SK-N-SH (cell line): ENCODE measurements at regions not wholly inside any gene's neighbourhood (a gene's known extent, or its start where the extent isn't known, plus 50 kb on each side); places are given as distances from the start of the nearest gene placed in this dataset.

ENCODE experiments used
- CTCF ChIA-PET: fragments of 300-600, 350-600 bp; formaldehyde crosslinking; extraction: SDS; loops from one replicate; lab custom pipeline; 2021; lab: Yijun Ruan, JAX
- POLR2A ChIA-PET: fragments of 350-600 bp; sonication (Branson Sonifier 250); formaldehyde crosslinking; extraction: SDS; loops from one replicate; lab custom pipeline; 2020; ENCODE audit warnings: antibody characterized with exemption, inconsistent platforms; lab: Yijun Ruan, JAX
- DNase-seq: peaks from one replicate; pipeline ENCODE4 v3.0.0; 2012
- H2AFZ ChIP-seq: fragments of 200-600 bp; sonication (generic); 2 replicates; pipeline ENCODE4 v1.8.1; 2016; ENCODE audit warnings: antibody characterized with exemption, mild to moderate bottlenecking, low read depth
- H3F3A ChIP-seq: fragments of 200-600 bp; sonication (generic); replicated peaks from 2 replicates; pipeline ENCODE3; 2016; ENCODE audit warnings: antibody characterized with exemption, mild to moderate bottlenecking; ENCODE audit not compliant: insufficient read depth
- H3K27ac ChIP-seq, 2 experiments: fragments of 200-500 bp in 1 of 2; fragments of 200-600 bp in 1 of 2; sonication (Bioruptor generic) in 1 of 2; sonication (generic), shearing (Covaris generic) in 1 of 2; 2 replicates each; pipeline versions ENCODE4 v1.5.1 to v1.6.1; 2014 to 2016; ENCODE audit warnings: low read depth in 2 of 2, inconsistent platforms in 1 of 2, low read length in 1 of 2, mild to moderate bottlenecking in 1 of 2, mixed read lengths in 1 of 2
- H3K27me3 ChIP-seq: fragments of 200-600 bp; sonication (generic), shearing (Covaris generic); 2 replicates; pipeline ENCODE4 v1.6.1; 2016; ENCODE audit warnings: mixed run types; ENCODE audit not compliant: insufficient read depth
- H3K36me3 ChIP-seq, 2 experiments: fragments of 200-500 bp in 1 of 2; fragments of 200-600 bp in 1 of 2; sonication (Bioruptor generic) in 1 of 2; sonication (generic) in 1 of 2; replicated peaks in 1 of 2; 2 replicates each; pipeline versions ENCODE3 to v1.5.1; 2014 to 2016; ENCODE audit warnings: low read length in 1 of 2, mild to moderate bottlenecking in 1 of 2; ENCODE audit not compliant: insufficient read depth in 2 of 2, control insufficient read depth in 1 of 2
- H3K4me1 ChIP-seq, 2 experiments: fragments of 200-500 bp in 1 of 2; fragments of 200-600 bp in 1 of 2; sonication (Bioruptor generic) in 1 of 2; sonication (generic), shearing (Covaris generic) in 1 of 2; 2 replicates each; pipeline versions ENCODE4 v1.5.1 to v1.6.1; 2014 to 2016; ENCODE audit warnings: low read depth in 1 of 2, low read length in 1 of 2, mixed run types in 1 of 2; ENCODE audit not compliant: insufficient read depth in 2 of 2, control insufficient read depth in 1 of 2
- H3K4me2 ChIP-seq: fragments of 200-600 bp; sonication (generic), shearing (Covaris generic); 2 replicates; pipeline ENCODE4 v1.6.1; 2017; ENCODE audit warnings: mixed run types
- H3K4me3 ChIP-seq, 2 experiments: fragments of 200-500 bp in 1 of 2; fragments of 200-600 bp in 1 of 2; sonication (Bioruptor generic) in 1 of 2; sonication (generic), shearing (Covaris generic) in 1 of 2; 2 replicates each; pipeline versions ENCODE4 v1.5.1 to v1.8.1; 2014 to 2016; ENCODE audit warnings: low read depth in 2 of 2, inconsistent platforms in 1 of 2, low read length in 1 of 2, mild to moderate bottlenecking in 1 of 2, mixed read lengths in 1 of 2, moderate library complexity in 1 of 2
- H3K79me2 ChIP-seq: fragments of 200-600 bp; sonication (generic); 2 replicates; pipeline ENCODE4 v1.8.1; 2017; ENCODE audit warnings: mild to moderate bottlenecking; ENCODE audit not compliant: insufficient read depth
- H3K9ac ChIP-seq: fragments of 200-600 bp; sonication (generic); 2 replicates; pipeline ENCODE4 v1.6.1; 2017; ENCODE audit warnings: mixed run types
- H3K9me2 ChIP-seq: fragments of 200-600 bp; sonication (generic); 2 replicates; pipeline ENCODE4 v1.6.1; 2017; ENCODE audit warnings: mixed run types
- H3K9me3 ChIP-seq: fragments of 200-600 bp; sonication (generic); 2 replicates; pipeline ENCODE4 v1.6.1; 2017; ENCODE audit warnings: mixed run types, mild to moderate bottlenecking, moderate library complexity
- H4K20me1 ChIP-seq: fragments of 200-600 bp; sonication (generic); 2 replicates; pipeline ENCODE4 v1.6.1; 2017; ENCODE audit warnings: mild to moderate bottlenecking, mixed run types; ENCODE audit not compliant: insufficient read depth
- FOXM1 ChIP-seq: IDR thresholded peaks from 2 replicates; pipeline ENCODE4 v1.4.0; 2012; ENCODE audit warnings: low read depth, mild to moderate bottlenecking
- POLR2AphosphoS5 ChIP-seq: IDR thresholded peaks from 2 replicates; pipeline ENCODE4 v1.6.1; 2012; ENCODE audit warnings: low read depth, low read length
- RCOR1 ChIP-seq: fragments of 150-350 bp; IDR thresholded peaks from 2 replicates; pipeline ENCODE4 v1.6.1; 2017; ENCODE audit warnings: antibody characterized with exemption, low read length
- RFX5 ChIP-seq: IDR thresholded peaks from 2 replicates; pipeline ENCODE4 v1.6.1; 2012; ENCODE audit warnings: mild to moderate bottlenecking, improper control_type of control experiment, low read length
- RXRA ChIP-seq: IDR thresholded peaks from 2 replicates; pipeline ENCODE4 v1.4.0; 2012; ENCODE audit warnings: low read depth, mild to moderate bottlenecking, borderline replicate concordance
- TAF1 ChIP-seq: IDR thresholded peaks from 2 replicates; pipeline ENCODE4 v1.6.1; 2012; ENCODE audit warnings: low read depth, mild to moderate bottlenecking, low read length, moderate library complexity, borderline replicate concordance
- WGBS: methylation state at CpG from one replicate; pipeline ENCODE4 v1.1.6; 2017; ENCODE audit warnings: low lambda C conversion rate; 5-methylcytosine and 5-hydroxymethylcytosine counted together
- TF ChIP-seq, protein P1 (sequence below): IDR thresholded peaks from 2 replicates; pipeline ENCODE4 v1.4.0; 2012; ENCODE audit warnings: low read depth, borderline replicate concordance

DNA sequence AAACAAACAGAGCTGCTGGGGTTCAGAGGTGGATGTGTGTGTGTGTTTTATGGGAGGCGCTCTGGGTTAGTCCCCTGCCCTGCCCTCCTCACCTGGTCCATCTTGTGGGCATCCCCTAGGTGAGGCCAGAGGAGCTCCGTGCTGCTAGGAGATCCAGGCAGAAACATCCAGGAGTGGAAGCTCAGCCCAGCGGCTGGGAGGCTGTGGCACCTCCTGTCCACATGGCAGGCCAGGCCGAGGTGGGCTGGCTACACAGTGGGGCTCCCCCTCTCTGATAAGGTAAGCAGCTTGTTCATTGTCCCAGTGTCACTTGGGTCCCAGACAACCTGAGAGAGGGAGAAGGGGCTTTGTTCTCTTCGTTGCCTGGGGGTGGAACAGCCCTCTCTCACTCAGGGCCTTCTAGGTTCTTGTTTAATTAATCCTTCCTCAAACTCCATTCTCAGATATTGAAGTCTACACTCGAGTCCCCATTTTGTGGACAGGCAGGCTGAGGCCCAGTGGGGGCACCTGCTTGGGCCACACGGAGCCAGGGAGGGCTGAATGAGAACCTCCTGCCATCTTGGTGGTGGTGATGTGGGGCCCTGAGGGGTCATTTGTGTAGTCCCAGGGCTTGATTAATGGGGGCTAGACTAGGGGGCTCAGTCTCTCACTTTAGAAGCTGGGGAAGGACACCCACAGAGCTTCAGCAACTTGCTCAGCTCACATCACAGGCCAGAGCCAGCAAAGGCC lies 216.8 kb upstream of the GPR26 start:
- TF ChIP-seq TAF1: no peak
- TF ChIP-seq, protein P1, sequence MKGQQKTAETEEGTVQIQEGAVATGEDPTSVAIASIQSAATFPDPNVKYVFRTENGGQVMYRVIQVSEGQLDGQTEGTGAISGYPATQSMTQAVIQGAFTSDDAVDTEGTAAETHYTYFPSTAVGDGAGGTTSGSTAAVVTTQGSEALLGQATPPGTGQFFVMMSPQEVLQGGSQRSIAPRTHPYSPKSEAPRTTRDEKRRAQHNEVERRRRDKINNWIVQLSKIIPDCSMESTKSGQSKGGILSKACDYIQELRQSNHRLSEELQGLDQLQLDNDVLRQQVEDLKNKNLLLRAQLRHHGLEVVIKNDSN: no peak
- TF ChIP-seq, all 33 proteins: peak for 0
- no peaks in the 10 kb centered on the region for H3K27me3 ChIP-seq
- no peaks in the 10 kb centered on the region for H3K9me3 ChIP-seq
- CTCF ChIA-PET: interaction anchor here (0.6 to 1.2 kb wide), 2 partner anchors 10 to 20 kb away, joined by 3 read pairs; no protein-coding TSS in a partner anchor
- no peak overlapping the region for H3K9ac ChIP-seq
- no peak overlapping the region for H3K4me2 ChIP-seq
- no peaks in the 10 kb centered on the region for H3K9me2 ChIP-seq
- H2AFZ ChIP-seq: no peak overlapping the region
- H3K27ac ChIP-seq: no peak overlapping the region
- H3K4me3 ChIP-seq: no peak overlapping the region
- POLR2A ChIA-PET: no interaction called here
- no peaks in the 10 kb centered on the region for H3K79me2 ChIP-seq
- no peaks in the 10 kb centered on the region for H3F3A ChIP-seq
- WGBS: 16% methylated on average over 5 of the region's 7 CpGs
- H4K20me1 ChIP-seq: no peaks in the 10 kb centered on the region
- no peaks in the 10 kb centered on the region for H3K36me3 ChIP-seq
- no peak for DNase-seq
- H3K4me1 ChIP-seq: no peaks in the 10 kb centered on the region

DNA sequence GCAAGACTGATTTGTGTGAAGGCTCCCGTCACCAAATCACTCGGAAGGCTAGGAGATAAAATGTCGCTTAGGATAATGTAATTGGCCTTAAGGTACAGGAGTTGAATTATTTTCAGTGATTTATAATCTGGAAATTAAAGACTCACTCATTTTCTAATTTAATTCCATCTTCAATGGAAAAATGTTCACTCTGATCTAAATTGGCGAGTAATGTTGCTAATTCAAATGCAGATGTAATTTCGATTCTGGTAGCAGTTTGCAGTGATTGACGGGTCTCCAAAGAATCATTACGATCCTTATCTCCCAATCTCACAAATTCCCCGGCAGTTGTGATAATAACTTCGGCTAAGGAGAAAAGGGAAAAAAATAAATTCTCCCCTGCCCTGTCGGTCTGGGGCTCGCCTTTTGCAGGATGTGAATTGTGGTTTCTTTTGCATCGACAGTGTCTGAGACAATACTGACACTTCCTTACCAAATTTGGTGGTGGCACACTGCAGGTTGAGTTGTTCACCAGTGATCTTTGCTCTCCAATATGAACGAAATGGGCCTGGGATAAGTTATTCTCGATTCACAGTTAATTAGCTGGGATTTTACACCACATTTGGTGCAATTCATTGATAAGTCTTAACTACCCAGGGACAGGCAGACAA lies 215.1 kb upstream of the GPR26 start:
- no peaks in the 10 kb centered on the region for H3K27me3 ChIP-seq
- no peaks in the 10 kb centered on the region for H4K20me1 ChIP-seq
- H3F3A ChIP-seq: no peaks in the 10 kb centered on the region
- H3K27ac ChIP-seq: no peak overlapping the region
- no peak overlapping the region for H3K4me3 ChIP-seq
- TF ChIP-seq RFX5 (no peak), POLR2AphosphoS5 (no peak)
- TF ChIP-seq, all 33 proteins: peak for 0
- no peak for DNase-seq
- Histone ChIP-seq H3K79me2 (no peaks in the 10 kb centered on the region), H2AFZ (no peak overlapping the region), H3K9ac (no peak overlapping the region), H3K4me2 (no peak overlapping the region), H3K36me3 (no peaks in the 10 kb centered on the region), H3K9me2 (no peaks in the 10 kb centered on the region), H3K4me1 (no peaks in the 10 kb centered on the region), H3K9me3 (no peaks in the 10 kb centered on the region)
- WGBS: 47% methylated on average over 14 of the region's 14 CpGs
- ChIA-PET CTCF (interaction anchor here (0.5 kb wide), 1 partner anchor 783 kb away, joined by 3 read pairs; no protein-coding TSS in a partner anchor), POLR2A (no interaction called here)

DNA sequence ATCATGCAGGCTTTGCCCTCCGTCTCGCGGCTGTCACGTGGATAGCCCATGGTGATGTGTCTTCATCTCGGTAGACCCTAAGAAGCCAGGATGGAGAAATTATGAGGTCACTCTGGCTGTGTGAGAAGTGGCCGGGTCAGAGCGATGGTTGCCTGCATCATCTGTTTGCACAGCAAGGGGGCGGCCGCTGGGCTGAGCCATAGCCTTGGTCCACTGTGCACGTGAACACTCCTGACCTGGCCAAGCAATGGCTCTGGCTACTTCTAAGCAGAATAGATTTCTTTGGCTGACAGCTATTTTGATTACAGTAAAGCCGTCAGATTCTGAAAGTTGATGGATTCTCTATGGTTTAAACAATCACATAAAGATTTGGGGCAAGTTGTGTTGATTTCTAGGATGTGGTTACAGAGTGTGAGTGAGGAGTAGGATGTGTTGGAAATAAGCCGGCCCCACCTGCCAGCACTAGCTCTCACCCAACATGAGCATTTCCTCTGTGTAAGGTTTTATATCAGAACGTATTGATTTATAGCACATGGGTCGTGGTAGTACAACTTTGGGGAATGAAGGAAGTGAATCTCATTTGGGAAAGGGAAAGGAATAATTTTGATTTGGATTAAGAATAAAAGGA lies 214.4 kb upstream of the GPR26 start:
- TF ChIP-seq POLR2AphosphoS5 (no peak), FOXM1 (no peak), RXRA (no peak), RCOR1 (no peak)
- POLR2A ChIA-PET: no interaction called here
- no peaks in the 10 kb centered on the region for H3K4me1 ChIP-seq
- H3K9me3 ChIP-seq: no peaks in the 10 kb centered on the region
- 44% methylated on average over 11 of the region's 14 CpGs for WGBS
- no peaks in the 10 kb centered on the region for H3K79me2 ChIP-seq
- no peak overlapping the region for H3K27ac ChIP-seq
- H3K9ac ChIP-seq: no peak overlapping the region
- H3K27me3 ChIP-seq: no peaks in the 10 kb centered on the region
- CTCF ChIA-PET: interaction anchor here (0.7 to 0.9 kb wide), 2 partner anchors 25 to 303 kb away, joined by 3 read pairs; no protein-coding TSS in a partner anchor
- H3K9me2 ChIP-seq: no peaks in the 10 kb centered on the region
- no peaks in the 10 kb centered on the region for H3K36me3 ChIP-seq
- no peaks in the 10 kb centered on the region for H3F3A ChIP-seq
- no peak for DNase-seq
- H2AFZ ChIP-seq: no peak overlapping the region
- no peak overlapping the region for H3K4me2 ChIP-seq
- H3K4me3 ChIP-seq: no peak overlapping the region
- no peaks in the 10 kb centered on the region for H4K20me1 ChIP-seq
